WTC11 (cell line): ENCODE measurements at regions not wholly inside any gene's neighbourhood (a gene's known extent, or its start where the extent isn't known, plus 50 kb on each side); places are given as distances from the start of the nearest gene placed in this dataset.

Experiments used
- CBFB ChIP-seq: sonication (generic); formaldehyde crosslinking; IDR thresholded peaks from 2 replicates; pipeline ENCODE4 v1.8.1; 2022; ENCODE audit warnings: mild to moderate bottlenecking, low read depth, missing genetic modification reagents
- CTCF ChIP-seq: fragments of 200-600 bp; IDR thresholded peaks from 2 replicates; pipeline ENCODE4 v1.8.0; 2022; ENCODE audit warnings: antibody characterized with exemption
- SP1 ChIP-seq: sonication (generic); formaldehyde crosslinking; conservative IDR thresholded peaks from 2 replicates; pipeline ENCODE4 v1.8.1; 2022; ENCODE audit warnings: missing genetic modification reagents
- TEAD1 ChIP-seq: sonication (generic); formaldehyde crosslinking; IDR thresholded peaks from 2 replicates; pipeline ENCODE4 v1.8.0; 2022; ENCODE audit warnings: mild to moderate bottlenecking, missing genetic modification reagents
- USF1 ChIP-seq: sonication (generic); formaldehyde crosslinking; IDR thresholded peaks from 2 replicates; pipeline ENCODE4 v1.8.0; 2022; ENCODE audit warnings: mild to moderate bottlenecking, missing genetic modification reagents

- TF ChIP-seq CTCF (no peak), TEAD1 (no peak), USF1 (CRISPR knock-in tag) (no peak), SP1 (CRISPR knock-in tag) (no peak), CBFB (CRISPR knock-in tag) (no peak)
Measured at GRCh38 chr7:88363249-88363648, 56.6 kb upstream of the STEAP4 start.
